OCI-M1 (cell line): ENCODE measurements at regions not wholly inside any gene's neighbourhood (a gene's known extent, or its start where the extent isn't known, plus 50 kb on each side); places are given as distances from the start of the nearest gene placed in this dataset.
A peak's percentile ranks its signal among the peaks of the same experiment; 100 is the strongest.

Experiments used
- DNase-seq: peaks from one replicate; lab custom pipeline; 2025; lab: John Stamatoyannopoulos, UW

- DNase-seq = no peak
Observed at GRCh38 chr2:11048335-11049008, 106.8 kb upstream of the SLC66A3 start.

- DNase-seq = no peak
Observed at GRCh38 chr2:11050565-11050964, 104.7 kb upstream of the SLC66A3 start.

GRCh38 chr2:11051280-11051679 is 104.0 kb upstream of the SLC66A3 start:
- DNase-seq = no peak

- no peak for DNase-seq
Observed at GRCh38 chr2:11053546-11053945, 101.7 kb upstream of the SLC66A3 start.

- no peak for DNase-seq
Observed at GRCh38 chr2:11054783-11055678, 100.2 kb upstream of the SLC66A3 start.

- no peak for DNase-seq
Observed at GRCh38 chr2:11055679-11056215, 99.5 kb upstream of the SLC66A3 start.

- no peak for DNase-seq
Observed at GRCh38 chr2:11056614-11057013, 98.7 kb upstream of the SLC66A3 start.

- no peak for DNase-seq
Observed at GRCh38 chr2:11057031-11057430, 98.2 kb upstream of the SLC66A3 start.

GRCh38 chr2:11058129-11058528 is 97.1 kb upstream of the SLC66A3 start:
- no peak for DNase-seq

- DNase-seq = peak; percentile 6
Observed at GRCh38 chr2:11060376-11061169, 94.7 kb upstream of the SLC66A3 start.

GRCh38 chr2:11065833-11066485 is 89.3 kb upstream of the SLC66A3 start:
- no peak for DNase-seq

GRCh38 chr2:11067221-11068078 is 87.8 kb upstream of the SLC66A3 start:
- no peak for DNase-seq

- DNase-seq = no peak
Observed at GRCh38 chr2:11068079-11068741, 87.1 kb upstream of the SLC66A3 start.

GRCh38 chr2:11068856-11069526 is 86.3 kb upstream of the SLC66A3 start:
- no peak for DNase-seq

GRCh38 chr2:11069566-11070185 is 85.6 kb upstream of the SLC66A3 start:
- DNase-seq = no peak

- peak; percentile 19 for DNase-seq
Observed at GRCh38 chr2:11071211-11071610, 84.1 kb upstream of the SLC66A3 start.

GRCh38 chr2:11071939-11072338 is 83.3 kb upstream of the SLC66A3 start:
- DNase-seq = no peak

GRCh38 chr2:11072550-11072949 is 82.7 kb upstream of the SLC66A3 start:
- DNase-seq = no peak

- DNase-seq = peak; percentile 27
Observed at GRCh38 chr2:11073251-11073650, 82.0 kb upstream of the SLC66A3 start.
